Dedifferentiated amniotic fluid mesenchymal stem cell (primary cell): ENCODE measurements at regions not wholly inside any gene's neighbourhood (a gene's known extent, or its start where the extent isn't known, plus 50 kb on each side); places are given as distances from the start of the nearest gene placed in this dataset.
"Not testable (repeated sequence)": the region's sequence is repeated elsewhere in the genome, so short reads cannot be mapped to it uniquely, and the experiment has no call there.

Source experiments
- DNase-seq: peaks from one replicate; pipeline ENCODE4 v3.0.0-alpha.2; 2016; ENCODE audit errors: extremely low spot score

DNA sequence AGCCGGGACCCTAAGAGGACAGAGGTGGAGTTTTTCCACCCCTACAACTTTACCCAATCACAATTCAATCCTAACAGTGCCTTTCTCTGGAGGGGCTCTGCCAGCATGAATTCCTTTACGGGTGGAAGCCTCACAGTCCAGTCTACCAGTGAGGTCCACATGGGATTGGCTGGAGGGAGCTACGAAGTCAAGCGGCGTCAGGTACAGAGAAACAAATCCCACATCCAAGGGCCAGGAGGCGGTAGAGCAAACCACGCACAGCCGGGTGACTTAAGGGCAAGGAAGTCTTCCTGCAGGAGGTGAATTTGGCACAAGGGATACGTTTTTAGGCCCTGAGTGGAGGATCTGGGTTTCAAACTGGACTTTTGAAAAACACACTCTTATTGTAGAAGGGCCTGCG, 199.6 kb downstream of the UQCRFS1 start:
- no peak for DNase-seq

DNA sequence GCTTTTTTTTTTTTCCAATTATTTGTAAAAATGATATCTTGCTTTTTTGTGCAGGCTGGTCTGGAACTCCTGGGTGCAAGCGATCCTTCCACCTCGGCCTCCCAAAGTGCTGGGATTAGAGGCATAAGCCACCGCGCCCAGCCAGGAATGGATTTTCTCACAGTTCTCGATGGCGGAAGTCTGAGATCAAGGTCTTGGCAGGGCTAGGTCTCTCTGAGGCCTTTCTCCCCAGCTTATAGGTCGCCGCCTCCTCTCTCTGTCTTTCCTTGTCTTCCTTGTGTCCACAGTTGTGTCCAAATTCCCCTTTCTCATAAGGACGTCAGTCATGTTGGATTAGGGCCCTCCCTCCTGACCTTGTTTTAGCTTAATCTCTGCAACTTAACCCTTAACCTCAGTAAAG, 200.5 kb downstream of the UQCRFS1 start:
- DNase-seq = no peak

DNA sequence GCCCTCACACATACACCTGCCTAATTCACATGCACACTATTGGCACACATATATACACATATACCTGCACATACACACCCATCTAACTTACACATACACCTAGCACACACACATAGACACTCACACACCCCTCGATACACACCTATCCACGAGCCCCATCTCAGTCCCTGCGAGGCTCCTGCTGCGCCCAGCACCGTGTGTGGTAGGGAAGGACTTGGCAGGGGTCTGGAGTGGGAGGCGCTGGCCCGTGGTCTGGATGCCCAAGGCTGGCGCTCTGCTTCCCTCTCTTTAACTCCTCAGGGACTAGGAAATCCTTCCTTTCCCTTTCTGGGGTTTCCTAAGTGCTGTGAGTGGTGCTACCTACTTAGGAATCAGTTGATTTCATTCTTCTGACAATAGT, 202.7 kb downstream of the UQCRFS1 start:
- no peak for DNase-seq

DNA sequence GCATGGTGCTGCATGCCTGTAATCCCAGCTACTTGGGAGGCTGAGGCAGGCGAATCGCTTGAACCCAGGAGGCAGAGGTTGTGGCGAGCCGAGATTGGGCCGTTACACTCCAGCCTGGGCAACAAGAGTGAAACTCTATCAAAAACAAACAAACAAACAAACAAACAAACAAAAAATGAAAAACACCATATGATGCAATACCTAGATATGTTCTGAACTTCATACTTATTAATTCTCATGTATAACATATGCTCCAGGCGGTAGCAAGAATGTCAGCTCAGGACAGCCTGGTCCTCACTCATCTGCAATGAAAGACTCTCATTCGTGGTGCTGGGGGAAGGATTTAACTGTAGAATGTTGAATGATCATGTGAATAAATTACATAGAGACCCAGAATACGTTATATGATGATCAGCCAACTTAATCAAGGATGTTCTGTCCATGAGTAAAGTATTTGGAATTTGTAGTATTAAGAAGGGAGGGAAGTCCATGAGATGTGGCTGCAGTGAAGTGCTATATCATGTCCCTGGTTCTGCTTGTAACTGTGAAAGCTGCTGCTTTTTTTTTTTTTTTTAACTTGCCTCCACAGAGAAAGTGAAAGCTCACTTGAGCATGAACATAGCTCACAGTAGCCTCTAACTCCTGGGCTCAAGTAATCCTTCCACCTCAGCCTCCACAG, 206.8 kb downstream of the UQCRFS1 start:
- DNase-seq = no peak

DNA sequence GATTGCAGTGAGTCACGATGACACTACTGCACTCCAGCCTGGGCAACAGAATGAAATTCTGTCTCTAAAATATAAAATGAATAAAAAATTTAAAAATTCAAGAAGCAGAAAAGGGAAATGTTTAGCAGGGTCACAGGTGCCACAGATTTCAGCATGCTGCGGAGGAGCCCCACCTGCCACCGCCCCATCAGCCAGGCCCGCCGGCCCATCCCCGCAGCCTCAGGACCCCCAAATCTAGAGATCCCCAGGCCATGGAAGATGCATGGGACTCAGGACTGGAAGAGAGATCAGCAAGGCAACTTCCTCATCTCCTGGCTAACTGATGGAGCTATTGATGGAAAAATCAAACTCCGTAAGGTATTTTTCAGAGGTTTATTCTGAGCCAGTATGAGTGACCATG, 208.2 kb downstream of the UQCRFS1 start:
- DNase-seq = no peak

DNA sequence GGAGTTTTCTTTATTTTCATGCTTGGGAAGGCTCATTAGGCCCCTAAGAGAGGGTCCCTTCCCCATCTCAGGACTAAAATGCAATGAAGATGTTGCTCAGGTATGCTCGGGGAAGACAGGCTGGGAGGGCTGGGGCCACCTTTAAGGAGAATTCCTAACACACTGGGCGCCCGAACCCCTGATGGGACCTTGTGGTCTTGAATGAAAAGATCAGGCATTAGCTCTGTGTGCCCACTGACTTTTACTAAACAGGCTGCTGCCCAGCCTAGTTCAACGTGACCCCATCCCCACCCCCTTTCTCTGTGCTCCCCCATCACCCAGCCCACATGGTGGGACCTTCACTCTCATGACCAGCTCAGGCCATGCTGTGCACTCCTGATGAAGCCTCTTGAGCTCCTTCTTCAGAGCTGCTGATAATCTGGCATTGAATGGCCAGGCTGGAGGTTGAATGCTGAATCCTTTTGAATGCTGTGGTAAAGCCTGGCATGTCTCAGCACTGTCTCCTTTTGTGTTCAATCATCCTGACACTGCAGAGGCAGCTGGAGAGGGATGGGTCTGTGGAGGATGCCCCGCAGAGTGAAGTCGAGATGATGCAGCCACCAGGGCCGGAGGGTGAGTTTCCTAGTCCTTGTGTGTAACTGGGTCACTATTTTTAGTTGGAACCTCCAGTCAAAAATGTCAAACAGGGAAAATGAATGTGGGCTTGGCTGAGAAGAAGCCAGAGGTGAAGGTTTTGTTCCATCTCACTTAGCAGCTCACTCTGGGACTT, 209.1 kb downstream of the UQCRFS1 start:
- DNase-seq = no peak

DNA sequence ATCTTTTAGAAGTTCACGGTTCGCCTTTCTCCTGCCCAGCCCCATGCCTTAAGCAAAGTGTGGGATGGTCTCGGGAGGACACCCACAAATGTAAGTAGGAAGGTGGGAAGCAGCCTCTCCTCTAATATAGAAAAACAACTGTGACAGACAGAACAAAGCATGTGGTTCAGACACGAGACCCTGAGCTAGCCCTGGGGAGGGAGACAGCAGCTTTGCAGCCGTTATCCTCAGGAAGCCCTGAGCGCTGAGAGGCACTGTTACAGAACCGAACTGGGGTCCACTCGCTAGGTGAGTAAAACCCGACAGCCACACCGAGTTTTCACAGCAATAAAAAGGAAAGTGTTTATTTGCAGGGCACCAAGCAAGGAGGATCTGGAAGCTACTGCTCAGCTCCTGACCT, 210.6 kb downstream of the UQCRFS1 start:
- no peak for DNase-seq

DNA sequence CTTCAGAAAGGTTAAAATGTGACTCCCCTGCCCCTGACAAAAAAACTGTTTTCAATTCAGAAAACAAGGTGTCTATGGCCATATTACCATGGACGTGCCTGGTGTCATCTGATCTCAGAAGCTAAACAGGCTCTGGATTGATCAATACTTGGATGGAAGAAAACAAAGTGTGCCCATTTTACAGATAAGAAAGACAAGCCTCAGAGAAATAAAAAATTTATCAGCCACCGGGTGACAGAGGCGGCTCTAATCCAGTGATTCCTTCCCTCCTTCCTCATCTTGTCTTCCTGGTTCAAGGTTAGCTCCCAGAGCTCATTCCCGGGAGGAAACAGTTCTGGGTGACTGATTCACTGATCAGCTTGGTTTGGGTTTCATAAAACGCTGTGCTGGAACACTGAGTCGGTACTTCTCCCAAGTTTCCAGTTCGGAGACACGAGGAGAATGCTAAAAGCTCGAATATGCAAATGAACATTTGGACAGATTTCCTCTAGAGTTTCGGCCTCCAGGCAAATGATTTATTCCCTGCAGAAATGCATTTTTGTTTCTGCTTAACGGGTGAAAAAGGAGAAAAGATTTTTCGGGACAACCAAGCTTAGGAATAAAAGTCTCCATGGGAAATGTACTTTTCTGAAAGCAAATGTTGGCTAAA, 211.2 kb downstream of the UQCRFS1 start:
- DNase-seq = no peak

DNA sequence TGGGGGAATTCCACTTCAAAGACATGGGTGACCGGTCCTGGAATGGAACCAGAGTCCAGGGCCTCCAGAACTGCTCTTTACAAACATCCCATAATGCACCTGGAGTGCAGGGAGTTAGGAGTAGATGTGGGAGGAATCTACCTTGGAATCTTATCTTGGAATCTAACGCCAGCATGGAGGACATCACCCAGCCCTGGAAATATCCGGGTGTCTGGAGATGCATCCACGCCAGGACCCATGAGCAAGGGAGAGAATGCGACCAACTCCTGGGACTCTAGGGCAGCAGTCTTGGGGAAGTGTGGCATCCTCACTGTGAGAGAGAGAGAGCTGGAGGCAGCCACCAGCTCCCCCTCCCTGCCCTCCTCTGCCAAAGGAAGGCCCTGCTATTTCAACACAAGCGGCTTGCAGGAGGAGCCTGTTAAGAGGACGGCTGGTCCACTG, 211.8 kb downstream of the UQCRFS1 start:
- DNase-seq = no peak

DNA sequence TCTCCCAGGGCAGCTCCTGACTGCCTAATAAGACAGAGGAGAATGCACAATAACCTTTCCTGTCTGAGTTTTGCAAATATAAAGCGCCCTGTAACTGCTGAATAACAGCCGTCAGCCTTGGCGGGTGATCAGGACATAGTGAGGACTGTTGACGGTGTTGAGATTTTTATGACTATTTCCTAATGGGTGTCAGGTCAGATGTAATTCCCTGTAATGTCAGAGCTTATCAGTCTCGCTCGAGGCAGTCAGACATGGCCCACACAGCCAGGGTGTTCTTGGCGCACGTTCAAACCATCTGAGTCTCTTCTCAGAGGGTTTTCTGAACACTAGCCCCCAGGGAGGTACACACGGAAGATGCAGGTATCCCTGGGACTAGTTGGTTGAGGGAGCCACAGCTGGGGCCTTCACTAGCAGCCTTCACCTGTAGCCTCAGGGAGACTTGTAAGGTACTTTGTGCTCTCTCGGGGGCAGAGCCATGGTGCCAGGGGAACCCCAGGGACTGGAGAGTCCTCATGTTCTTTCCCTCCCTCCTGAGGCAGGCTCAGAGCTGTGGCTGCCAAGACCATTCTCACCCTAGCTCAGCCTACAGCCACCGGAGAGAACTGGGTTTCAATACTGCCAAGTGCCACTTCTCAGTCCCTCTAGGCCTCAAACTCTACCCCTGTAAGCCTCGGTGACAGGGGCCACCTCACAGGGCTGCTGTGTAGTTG, 213.1 kb downstream of the UQCRFS1 start:
- DNase-seq = no peak

DNA sequence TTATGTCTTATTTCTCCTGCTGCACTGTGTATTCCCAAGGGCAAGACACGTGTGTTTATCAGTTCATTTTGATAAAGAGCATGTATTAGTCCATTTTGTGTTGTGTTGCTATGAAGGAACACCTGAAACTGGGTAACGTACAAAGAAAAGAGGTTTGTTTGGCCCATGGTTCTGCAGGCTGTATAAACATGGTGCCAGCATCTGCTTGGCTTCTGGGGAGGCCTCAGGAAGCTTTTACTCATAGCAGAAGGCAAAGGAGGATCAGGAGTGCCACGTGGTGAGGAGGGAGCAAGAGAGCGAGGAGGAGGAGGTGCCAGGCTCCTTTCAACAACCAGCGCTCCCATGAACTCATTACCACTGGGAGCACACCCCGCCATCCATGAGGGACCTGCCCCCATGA, 214.0 kb downstream of the UQCRFS1 start:
- DNase-seq = no peak

DNA sequence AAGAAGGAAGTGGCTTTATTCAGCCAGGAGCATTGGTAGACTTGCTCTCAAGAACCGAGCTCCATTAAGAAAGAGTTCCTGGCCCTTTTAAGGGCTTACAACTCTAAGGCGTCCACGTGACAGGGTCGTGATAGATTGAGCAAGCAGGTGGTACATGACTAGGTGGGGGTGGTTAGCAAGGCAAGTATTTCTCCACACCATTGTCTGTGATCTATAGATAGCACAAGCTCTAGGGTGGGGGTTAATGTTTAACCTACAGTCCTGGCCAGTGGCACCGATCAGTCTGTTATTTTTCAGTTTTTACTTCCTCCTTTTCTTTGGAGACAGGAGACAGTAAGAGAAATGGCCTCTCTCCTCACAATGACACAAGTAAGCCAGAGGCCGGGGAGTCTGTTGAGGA, 215.1 kb downstream of the UQCRFS1 start:
- not testable (repeated sequence) for DNase-seq

DNA sequence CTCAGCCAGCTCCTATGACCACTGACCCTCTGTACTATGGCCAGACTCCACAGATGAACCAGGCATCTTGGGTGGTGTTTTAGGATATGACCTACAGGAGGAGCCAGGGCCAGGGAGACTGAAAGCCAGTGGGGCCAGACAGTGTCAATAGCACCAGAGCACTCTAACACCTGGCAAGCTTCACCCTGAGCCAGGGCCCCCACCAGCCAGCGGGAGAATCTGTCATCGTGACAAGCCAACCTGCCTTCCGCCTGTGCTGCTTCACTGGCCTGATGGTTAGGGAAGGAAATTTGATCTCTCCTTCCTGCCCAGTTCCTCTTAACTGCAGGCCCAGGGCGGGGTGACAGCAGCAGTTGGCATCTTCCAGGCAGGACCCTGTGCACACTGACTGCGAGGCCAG, 222.4 kb downstream of the UQCRFS1 start:
- DNase-seq = no peak

DNA sequence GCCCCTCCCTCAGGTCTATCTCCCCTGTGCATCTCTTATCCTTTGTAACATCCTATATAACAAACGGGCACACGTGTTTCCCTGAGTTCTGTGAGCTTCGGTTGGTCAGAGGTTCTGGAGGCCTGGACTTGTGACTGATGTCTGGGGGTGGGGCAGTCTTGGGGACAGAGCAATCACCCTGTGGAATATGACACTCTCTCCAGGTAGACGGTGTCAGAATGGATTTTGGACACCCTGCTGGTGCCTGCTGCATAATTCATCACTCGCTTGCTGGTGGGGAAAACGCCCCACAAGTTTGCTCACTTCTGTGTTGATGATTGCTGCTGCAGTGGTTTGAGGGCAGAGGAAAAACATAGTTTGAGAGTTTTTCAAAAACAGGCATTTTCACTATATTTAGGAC, 223.2 kb downstream of the UQCRFS1 start:
- DNase-seq = no peak

DNA sequence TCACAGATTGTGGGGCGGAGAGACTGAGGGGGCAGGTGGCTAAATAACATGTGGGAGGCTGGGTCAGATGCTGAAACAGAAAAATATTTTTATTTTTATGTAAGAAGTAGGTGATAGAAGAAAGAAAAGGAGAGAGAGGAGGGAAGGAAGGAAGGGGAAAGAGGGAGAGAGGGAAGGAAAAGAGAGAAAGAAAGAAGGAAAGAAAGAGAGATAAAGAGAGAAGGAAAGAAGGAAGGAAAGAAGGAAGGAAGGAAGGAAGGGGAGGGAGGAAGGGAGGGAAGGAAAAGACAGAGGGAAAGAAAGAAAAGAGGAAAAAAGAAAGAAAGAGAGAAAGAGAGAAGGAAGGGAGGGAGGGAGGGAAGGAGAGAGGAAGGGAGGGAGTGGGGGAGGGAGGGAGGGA, 224.9 kb downstream of the UQCRFS1 start:
- no peak for DNase-seq

DNA sequence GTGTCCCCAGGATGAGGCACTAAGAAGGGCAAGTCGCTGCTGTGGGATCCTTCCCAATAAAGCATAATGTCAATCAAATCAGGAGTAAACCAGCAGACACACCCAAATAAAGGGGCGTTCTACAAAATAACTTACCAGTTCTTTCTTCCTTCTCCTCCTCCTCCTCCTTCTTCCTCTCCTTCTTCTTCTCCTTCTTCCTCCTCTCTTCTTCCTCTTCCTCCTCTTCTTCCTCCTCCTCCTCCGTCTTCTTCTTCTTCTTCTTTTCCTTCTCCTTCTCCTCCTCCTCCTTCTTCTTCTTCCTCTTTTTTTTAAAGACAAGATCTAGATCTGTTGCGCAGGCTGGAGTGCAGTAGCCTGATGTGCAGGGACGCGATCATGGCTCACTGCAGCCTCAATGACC, 225.8 kb downstream of the UQCRFS1 start:
- no peak for DNase-seq

DNA sequence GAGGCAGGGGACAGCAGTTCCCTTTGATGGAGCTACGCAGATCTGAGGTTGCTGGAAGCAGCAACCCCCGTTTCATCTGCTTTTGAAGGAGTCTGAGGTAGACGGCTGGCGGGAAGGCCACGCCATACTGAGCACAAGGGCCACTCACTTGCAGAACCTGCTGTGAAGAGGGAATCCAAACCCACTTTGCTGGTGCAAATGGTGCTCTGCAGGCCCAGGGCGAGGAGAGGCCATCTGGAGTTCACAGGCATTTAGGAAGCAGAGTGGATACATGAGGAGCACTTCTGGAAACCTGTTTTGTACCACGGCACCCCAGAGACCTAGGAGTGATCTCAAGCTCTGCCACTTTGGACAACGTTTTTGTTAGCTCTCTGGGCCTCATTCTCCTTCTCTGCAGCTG, 227.8 kb downstream of the UQCRFS1 start:
- DNase-seq = no peak

DNA sequence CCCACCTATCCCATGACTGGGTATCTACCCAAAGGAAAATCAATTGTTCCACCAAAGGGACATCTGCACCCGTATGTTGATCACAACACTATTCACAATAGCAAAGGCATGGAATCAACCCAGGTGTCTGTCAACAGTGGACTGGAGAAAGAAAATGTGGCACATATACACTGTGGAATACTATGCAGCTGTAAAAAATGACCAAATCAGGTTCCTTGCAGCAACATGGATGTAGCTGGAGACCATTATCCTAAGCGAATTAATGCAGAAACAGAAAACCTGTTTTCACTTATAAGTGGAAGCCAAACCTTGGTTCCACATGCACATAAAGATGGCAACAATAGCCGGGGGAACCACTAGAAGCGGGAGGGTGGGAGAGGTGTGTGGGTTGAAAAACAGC, 228.6 kb downstream of the UQCRFS1 start:
- no peak for DNase-seq

DNA sequence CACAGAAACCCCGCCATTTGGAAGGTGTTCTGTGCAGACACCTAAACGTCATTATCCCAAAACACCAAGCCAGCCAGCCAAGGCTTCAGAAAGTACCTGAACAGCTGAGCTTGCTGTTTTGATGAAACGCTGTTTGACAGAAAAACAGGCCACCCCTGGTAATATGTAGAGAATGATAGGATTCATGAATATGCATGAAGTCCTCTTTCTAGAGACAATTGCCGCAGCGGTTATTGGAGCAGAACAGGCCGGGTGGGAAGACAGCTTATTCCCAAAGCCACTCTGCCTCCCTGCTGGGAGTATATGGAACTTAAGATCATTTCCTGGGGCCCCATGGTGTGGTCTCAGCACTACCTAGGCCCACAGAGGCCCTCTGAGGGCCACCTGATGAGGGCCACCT, 229.5 kb downstream of the UQCRFS1 start:
- no peak for DNase-seq

DNA sequence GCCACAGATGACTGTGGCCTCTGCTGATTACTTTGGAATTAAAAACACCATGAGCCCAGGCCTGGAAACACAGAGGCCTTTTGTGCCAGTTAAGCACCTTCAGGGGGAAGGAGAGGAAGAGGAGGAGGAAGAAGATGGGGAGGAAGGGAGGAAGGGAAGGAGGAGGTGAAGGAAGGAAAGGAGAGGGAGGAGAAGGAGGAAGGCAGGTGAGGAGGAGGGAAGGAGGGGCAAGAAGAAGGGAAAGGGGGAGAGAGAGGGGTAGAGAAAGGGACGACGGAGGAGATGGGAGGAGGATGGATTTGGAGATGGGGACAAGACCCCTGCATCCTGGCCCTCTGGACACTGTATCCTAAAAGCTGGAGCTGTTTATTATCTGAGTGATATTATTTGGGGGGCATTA, 231.0 kb downstream of the UQCRFS1 start:
- no peak for DNase-seq

DNA sequence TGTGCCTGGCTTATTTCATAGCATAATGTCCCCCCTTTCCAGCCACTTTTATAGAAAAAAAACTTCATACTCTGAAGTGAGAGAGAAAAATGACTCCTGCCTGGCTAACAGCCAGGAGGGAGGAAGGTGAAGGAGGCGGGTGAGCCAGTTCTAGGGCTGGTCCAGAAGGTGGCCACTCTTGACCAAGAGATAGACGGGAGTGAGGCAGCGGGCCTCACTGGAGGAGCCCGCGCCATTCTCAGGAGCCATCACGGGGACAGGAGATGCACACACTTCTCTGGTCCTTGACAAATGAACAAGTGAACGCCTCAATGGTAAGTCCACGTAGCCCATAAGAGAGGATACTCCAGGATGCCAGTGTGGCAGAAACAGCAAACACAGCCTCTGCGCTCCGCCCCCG, 231.4 kb downstream of the UQCRFS1 start:
- no peak for DNase-seq

DNA sequence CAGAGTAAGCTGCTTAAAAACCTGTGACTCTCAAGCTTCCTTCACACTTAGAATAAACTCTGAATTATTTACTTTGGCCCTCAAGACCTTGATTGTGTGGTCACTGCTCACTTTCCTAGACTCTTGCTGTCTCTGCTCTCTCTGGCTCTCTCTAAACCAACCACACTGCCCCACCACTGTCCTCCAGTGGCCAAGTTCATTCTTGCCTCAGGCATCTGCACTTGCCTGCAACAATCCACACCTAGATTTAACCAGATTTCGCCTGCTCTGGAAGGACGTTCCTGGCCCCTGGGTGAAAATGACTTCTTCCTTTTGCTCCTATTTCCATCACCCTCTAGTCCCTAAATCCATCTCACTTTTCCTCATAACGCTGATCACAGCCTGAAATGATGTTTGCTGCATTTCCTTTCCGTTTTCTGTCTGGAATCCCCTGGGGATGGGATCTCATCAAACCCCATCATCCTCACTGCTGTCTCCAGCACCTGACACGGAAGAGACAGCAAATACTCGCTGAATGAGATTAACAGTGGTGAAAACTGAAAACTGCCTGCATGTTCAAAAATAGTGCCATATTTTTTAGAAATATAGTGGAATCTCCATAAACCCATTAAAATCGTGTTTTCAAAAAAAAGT, 232.6 kb downstream of the UQCRFS1 start:
- DNase-seq = no peak
